ENCODE measurements at regions not wholly inside any gene's neighbourhood (a gene's known extent, or its start where the extent isn't known, plus 50 kb on each side); places are given as distances from the start of the nearest gene placed in this dataset.

DNA sequence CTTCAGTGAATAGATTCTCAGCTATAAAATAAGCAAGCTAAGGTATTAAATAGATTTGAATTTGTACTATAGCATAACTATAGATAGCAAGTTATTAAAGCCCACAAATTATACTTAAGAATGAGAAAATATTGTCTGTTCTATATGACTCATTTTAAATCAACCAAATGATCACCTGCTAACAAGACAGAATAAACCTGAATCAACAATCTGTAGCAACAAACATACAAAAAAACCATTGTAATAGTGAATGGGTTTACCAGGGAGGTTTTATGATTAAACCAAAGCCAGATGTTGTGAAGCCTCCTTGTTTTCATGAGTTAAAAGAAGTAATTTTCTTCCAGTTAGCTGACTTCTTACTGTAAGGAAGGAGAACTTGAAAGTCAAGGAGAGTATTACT is 71.9 kb upstream of the HTR1B start:
- H3K4me1 ChIP-seq (ENCODE audit: control insufficient read depth in 2 of 3, insufficient read depth in 2 of 3, low read depth in 1 of 3, low read length in 3 of 3): no peaks in the 10 kb centered on the region
- H3K9me3 ChIP-seq (ENCODE audit: control insufficient read depth in 2 of 3, insufficient read depth in 1 of 3, low read length in 3 of 3): no peaks in the 10 kb centered on the region
- DNase-seq (no peak), FAIRE-seq (no peak)
- TF ChIP-seq, protein P1, sequence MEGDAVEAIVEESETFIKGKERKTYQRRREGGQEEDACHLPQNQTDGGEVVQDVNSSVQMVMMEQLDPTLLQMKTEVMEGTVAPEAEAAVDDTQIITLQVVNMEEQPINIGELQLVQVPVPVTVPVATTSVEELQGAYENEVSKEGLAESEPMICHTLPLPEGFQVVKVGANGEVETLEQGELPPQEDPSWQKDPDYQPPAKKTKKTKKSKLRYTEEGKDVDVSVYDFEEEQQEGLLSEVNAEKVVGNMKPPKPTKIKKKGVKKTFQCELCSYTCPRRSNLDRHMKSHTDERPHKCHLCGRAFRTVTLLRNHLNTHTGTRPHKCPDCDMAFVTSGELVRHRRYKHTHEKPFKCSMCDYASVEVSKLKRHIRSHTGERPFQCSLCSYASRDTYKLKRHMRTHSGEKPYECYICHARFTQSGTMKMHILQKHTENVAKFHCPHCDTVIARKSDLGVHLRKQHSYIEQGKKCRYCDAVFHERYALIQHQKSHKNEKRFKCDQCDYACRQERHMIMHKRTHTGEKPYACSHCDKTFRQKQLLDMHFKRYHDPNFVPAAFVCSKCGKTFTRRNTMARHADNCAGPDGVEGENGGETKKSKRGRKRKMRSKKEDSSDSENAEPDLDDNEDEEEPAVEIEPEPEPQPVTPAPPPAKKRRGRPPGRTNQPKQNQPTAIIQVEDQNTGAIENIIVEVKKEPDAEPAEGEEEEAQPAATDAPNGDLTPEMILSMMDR (IDR thresholded peaks at IDR 0.05; ENCODE audit: borderline replicate concordance, extremely low read depth, insufficient read depth): no peak
- H3K27ac ChIP-seq (ENCODE audit: low read depth in 2 of 2, low read length in 2 of 2): no peak overlapping the region
- H3K9ac ChIP-seq (ENCODE audit: low read length in 3 of 3): no peak overlapping the region
- H3K36me3 ChIP-seq (ENCODE audit: control insufficient read depth in 2 of 3, insufficient read depth in 3 of 3, low read length in 3 of 3): no peaks in the 10 kb centered on the region
- H3K27me3 ChIP-seq (ENCODE audit: control insufficient read depth, insufficient read depth, low read length): no peaks in the 10 kb centered on the region
- no peak overlapping the region for H3K4me3 ChIP-seq (ENCODE audit: low read length in 3 of 3)
- intact Hi-C loops (cut with DNase I): no loop called here

DNA sequence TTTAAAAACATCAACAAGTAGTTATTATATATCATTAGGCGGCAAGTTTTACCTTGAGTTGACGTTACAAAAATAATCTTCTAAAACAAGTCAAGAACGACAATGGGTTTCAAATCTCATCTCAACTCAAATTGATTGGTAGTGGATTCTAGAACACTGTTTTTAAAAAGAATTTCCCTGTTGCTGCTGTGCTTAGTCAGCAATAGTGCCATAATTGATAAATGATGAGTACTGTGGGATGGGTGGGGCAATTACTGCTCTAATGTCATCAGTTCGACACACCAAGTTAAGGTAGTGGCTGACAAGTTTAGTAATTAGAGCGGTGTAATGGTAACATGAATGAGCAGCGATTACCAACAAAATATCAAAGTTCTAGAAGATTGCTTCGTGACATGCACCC is 73.4 kb upstream of the HTR1B start:
- no peak overlapping the region for H3K9ac ChIP-seq (ENCODE audit: low read length in 3 of 3)
- FAIRE-seq (no peak), DNase-seq (no peak)
- H3K27ac ChIP-seq (ENCODE audit: low read depth in 2 of 2, low read length in 2 of 2): no peak overlapping the region
- TF ChIP-seq, protein P1 (IDR thresholded peaks at IDR 0.05; ENCODE audit: borderline replicate concordance, extremely low read depth, insufficient read depth): no peak
- H3K9me3 ChIP-seq (ENCODE audit: control insufficient read depth in 2 of 3, insufficient read depth in 1 of 3, low read length in 3 of 3): no peaks in the 10 kb centered on the region
- H3K4me3 ChIP-seq (ENCODE audit: low read length in 3 of 3): no peak overlapping the region
- no peaks in the 10 kb centered on the region for H3K4me1 ChIP-seq (ENCODE audit: control insufficient read depth in 2 of 3, insufficient read depth in 2 of 3, low read depth in 1 of 3, low read length in 3 of 3)
- H3K27me3 ChIP-seq (ENCODE audit: control insufficient read depth, insufficient read depth, low read length): no peaks in the 10 kb centered on the region
- H3K36me3 ChIP-seq (ENCODE audit: control insufficient read depth in 2 of 3, insufficient read depth in 3 of 3, low read length in 3 of 3): no peaks in the 10 kb centered on the region
- intact Hi-C loops (cut with DNase I): no loop called here

DNA sequence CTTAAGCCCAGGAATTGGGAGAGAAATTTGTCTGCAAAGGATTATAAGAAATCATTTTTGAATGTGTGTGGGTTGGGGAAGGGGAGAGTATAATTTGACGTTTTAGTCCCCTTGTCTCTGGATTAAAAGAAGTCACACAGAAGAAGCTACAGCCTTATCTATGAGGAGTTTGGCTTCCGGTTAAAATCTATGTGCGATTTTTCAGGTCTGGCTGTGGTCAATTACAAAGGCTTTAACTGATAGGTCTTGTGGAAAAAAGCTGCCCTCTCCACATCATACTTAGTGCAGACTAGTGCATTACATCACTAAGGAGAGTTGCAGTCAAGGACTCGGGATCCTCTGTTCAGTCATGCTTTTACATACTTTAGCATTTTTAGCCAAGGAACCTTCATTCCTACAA is 80.3 kb upstream of the HTR1B start:
- FAIRE-seq (no peak), DNase-seq (no peak)
- Histone ChIP-seq H3K27me3 (ENCODE audit: control insufficient read depth, insufficient read depth, low read length) (no peaks in the 10 kb centered on the region), H3K9me3 (ENCODE audit: control insufficient read depth in 2 of 3, insufficient read depth in 1 of 3, low read length in 3 of 3) (no peaks in the 10 kb centered on the region), H3K36me3 (ENCODE audit: control insufficient read depth in 2 of 3, insufficient read depth in 3 of 3, low read length in 3 of 3) (no peaks in the 10 kb centered on the region), H3K4me1 (ENCODE audit: control insufficient read depth in 2 of 3, insufficient read depth in 2 of 3, low read depth in 1 of 3, low read length in 3 of 3) (no peaks in the 10 kb centered on the region), H3K4me3 (ENCODE audit: low read length in 3 of 3) (no peak overlapping the region), H3K9ac (ENCODE audit: low read length in 3 of 3) (no peak overlapping the region), H3K27ac (ENCODE audit: low read depth in 2 of 2, low read length in 2 of 2) (no peak overlapping the region)
- TF ChIP-seq, protein P1 (IDR thresholded peaks at IDR 0.05; ENCODE audit: borderline replicate concordance, extremely low read depth, insufficient read depth): no peak
- intact Hi-C loops (cut with DNase I): no loop called here

DNA sequence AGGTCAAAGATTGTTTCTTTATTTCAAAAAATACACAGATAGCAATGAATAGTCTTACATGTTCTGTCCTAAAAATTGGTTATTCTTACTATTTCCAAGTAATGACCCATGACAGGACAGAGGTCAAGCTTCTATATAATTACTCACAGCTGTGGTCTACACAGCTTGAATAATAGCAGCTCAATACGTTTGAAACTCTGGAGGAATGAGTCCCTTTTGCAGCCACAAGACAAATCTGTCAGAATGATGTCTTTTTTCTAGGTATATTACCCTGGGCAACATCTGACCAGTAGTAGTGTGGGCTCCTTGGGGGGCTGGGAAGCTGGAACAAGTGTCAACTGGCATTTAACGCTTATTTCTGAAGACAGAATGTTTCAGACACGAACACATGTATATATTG is 84.9 kb upstream of the HTR1B start:
- Histone ChIP-seq H3K27ac (ENCODE audit: low read depth in 2 of 2, low read length in 2 of 2) (no peak overlapping the region), H3K4me1 (ENCODE audit: control insufficient read depth in 2 of 3, insufficient read depth in 2 of 3, low read depth in 1 of 3, low read length in 3 of 3) (no peaks in the 10 kb centered on the region), H3K9me3 (ENCODE audit: control insufficient read depth in 2 of 3, insufficient read depth in 1 of 3, low read length in 3 of 3) (no peaks in the 10 kb centered on the region), H3K9ac (ENCODE audit: low read length in 3 of 3) (no peak overlapping the region), H3K27me3 (ENCODE audit: control insufficient read depth, insufficient read depth, low read length) (no peaks in the 10 kb centered on the region), H3K4me3 (ENCODE audit: low read length in 3 of 3) (no peak overlapping the region), H3K36me3 (ENCODE audit: control insufficient read depth in 2 of 3, insufficient read depth in 3 of 3, low read length in 3 of 3) (no peaks in the 10 kb centered on the region)
- DNase-seq (no peak), FAIRE-seq (no peak)
- intact Hi-C loops (cut with DNase I): no loop called here
- TF ChIP-seq, protein P1 (IDR thresholded peaks at IDR 0.05; ENCODE audit: borderline replicate concordance, extremely low read depth, insufficient read depth): no peak

Measured in kidney (tissue), 13 donors.